ENCODE measurements at regions not wholly inside any gene's neighbourhood (a gene's known extent, or its start where the extent isn't known, plus 50 kb on each side); places are given as distances from the start of the nearest gene placed in this dataset.

GRCh38 chr5:33309068-33309467 is 131.7 kb upstream of the TARS1 start:
- TF ChIP-seq EZH2 (IDR thresholded peaks at IDR 0.05; ENCODE audit: insufficient read depth, poor library complexity, severe bottlenecking) (no peak), EZH2phosphoT487 (IDR thresholded peaks at IDR 0.05; ENCODE audit: insufficient read depth, low read depth) (no peak)
